Esophagus muscularis mucosa (tissue), 4 donors: ENCODE measurements at regions not wholly inside any gene's neighbourhood (a gene's known extent, or its start where the extent isn't known, plus 50 kb on each side); places are given as distances from the start of the nearest gene placed in this dataset.
A peak's percentile ranks its signal among the peaks of the same experiment; 100 is the strongest.

ENCODE experiments used
- DNase-seq: peaks from one replicate; pipeline ENCODE4 v3.0.0-alpha.2; 2017; ENCODE audit errors: extremely low spot score
- H3K27ac ChIP-seq, 4 donors: fragments of 200-600 bp; sonication (generic); replicated peaks in 1 of 4; 1 replicate in 3 of 4; 2 replicates in 1 of 4; pipeline ENCODE4 v1.5.1; 2016 to 2019; ENCODE audit warnings: mild to moderate bottlenecking in 1 of 4
- H3K27me3 ChIP-seq, 4 donors: fragments of 200-600 bp; sonication (generic); one replicate each; pipeline versions ENCODE4 v1.5.1 to v1.6.0; 2016 to 2019
- H3K36me3 ChIP-seq, 4 donors: fragments of 200-600 bp; sonication (generic); one replicate each; pipeline ENCODE4 v1.5.1; 2016 to 2019
- H3K4me1 ChIP-seq, 4 donors: fragments of 200-600 bp; sonication (generic); one replicate each; pipeline ENCODE4 v1.5.1; 2016 to 2019
- H3K4me3 ChIP-seq, 4 donors: fragments of 200-600 bp; sonication (generic); 1 replicate in 2 of 4; 2 replicates in 2 of 4; pipeline ENCODE4 v1.5.1; 2016 to 2019; ENCODE audit warnings: mild to moderate bottlenecking in 4 of 4, moderate library complexity in 1 of 4
- H3K9me3 ChIP-seq, 4 donors: fragments of 200-600 bp; sonication (generic); 1 replicate in 3 of 4; 2 replicates in 1 of 4; pipeline ENCODE4 v1.5.1; 2016 to 2019
- EP300 ChIP-seq: sonication (generic); formaldehyde crosslinking; IDR thresholded peaks from one replicate; pipeline ENCODE4 v1.6.1; 2017; ENCODE audit warnings: antibody characterized with exemption
- POLR2A ChIP-seq: fragments of 450-650 bp; IDR thresholded peaks from one replicate; pipeline ENCODE4 v1.6.1; 2017; ENCODE audit warnings: antibody characterized with exemption, moderate library complexity, mild to moderate bottlenecking, low read depth
- POLR2AphosphoS5 ChIP-seq, 2 donors: sonication (generic); formaldehyde crosslinking; IDR thresholded peaks; one replicate each; pipeline ENCODE4 v1.6.1; 2017; ENCODE audit warnings: antibody characterized with exemption in 2 of 2
- WGBS: methylation state at CpG from one replicate; pipeline ENCODE4 v1.1.5; 2018; 5-methylcytosine and 5-hydroxymethylcytosine counted together
- intact Hi-C: fragments of 100-400 bp; cut with DNase I; formaldehyde crosslinking; loops from one replicate; pipeline ENCODE4 v1.15.1; 2023
- TF ChIP-seq, protein P1 (sequence below), 3 experiments: fragments of 200-600 bp in 2 of 3; fragments of 450-650 bp in 1 of 3; sonication (generic) in 2 of 3; IDR thresholded peaks; one replicate each; pipeline ENCODE4 v1.5.1; 2017 to 2019; ENCODE audit warnings: antibody characterized with exemption in 3 of 3, mild to moderate bottlenecking in 2 of 3, moderate library complexity in 1 of 3

DNA sequence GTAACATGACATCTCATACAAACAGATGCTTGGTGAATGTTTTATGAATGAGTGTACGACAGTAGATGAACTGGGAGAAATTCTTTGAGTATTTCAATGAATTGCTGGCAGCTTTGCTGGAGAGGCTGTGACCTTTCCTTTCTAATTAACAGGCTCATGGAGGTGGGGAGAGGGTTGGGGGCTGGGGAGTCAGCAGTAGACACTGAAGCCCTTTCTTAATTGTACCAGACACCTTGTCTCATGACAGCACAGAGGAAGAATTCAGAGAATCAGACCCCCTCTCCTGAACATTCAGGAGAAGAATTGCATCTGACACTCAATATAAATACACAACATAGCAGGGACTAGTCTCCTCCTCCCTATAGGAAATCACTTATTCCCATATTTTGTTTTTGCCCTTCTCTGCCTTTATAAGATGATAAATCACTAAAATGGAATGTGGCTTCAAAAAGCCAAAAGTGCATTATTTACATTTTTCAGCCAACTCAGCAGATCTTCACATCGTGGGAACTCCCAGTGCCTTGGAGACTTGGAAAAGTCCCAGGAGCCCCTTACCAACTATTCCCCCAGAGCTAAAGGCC is 66.2 kb upstream of the TPM1 start:
- no peak for DNase-seq
- WGBS: 51% methylated on average over 2 of the region's 2 CpGs
- no peak for TF ChIP-seq POLR2AphosphoS5 (IDR thresholded peaks at IDR 0.05)
- no peak for TF ChIP-seq EP300
- TF ChIP-seq POLR2A: no peak
- TF ChIP-seq, protein P1, sequence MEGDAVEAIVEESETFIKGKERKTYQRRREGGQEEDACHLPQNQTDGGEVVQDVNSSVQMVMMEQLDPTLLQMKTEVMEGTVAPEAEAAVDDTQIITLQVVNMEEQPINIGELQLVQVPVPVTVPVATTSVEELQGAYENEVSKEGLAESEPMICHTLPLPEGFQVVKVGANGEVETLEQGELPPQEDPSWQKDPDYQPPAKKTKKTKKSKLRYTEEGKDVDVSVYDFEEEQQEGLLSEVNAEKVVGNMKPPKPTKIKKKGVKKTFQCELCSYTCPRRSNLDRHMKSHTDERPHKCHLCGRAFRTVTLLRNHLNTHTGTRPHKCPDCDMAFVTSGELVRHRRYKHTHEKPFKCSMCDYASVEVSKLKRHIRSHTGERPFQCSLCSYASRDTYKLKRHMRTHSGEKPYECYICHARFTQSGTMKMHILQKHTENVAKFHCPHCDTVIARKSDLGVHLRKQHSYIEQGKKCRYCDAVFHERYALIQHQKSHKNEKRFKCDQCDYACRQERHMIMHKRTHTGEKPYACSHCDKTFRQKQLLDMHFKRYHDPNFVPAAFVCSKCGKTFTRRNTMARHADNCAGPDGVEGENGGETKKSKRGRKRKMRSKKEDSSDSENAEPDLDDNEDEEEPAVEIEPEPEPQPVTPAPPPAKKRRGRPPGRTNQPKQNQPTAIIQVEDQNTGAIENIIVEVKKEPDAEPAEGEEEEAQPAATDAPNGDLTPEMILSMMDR (IDR thresholded peaks at IDR 0.05): no peak
- H3K9me3 ChIP-seq: no peaks in the 10 kb centered on the region
- no peaks in the 10 kb centered on the region for H3K27me3 ChIP-seq
- intact Hi-C loops: no loop called here
- H3K36me3 ChIP-seq: no peaks in the 10 kb centered on the region
- H3K4me3 ChIP-seq: no peak overlapping the region
- H3K27ac ChIP-seq: no peak overlapping the region
- peaks cover 0 to 18% (median 12%) of the 10 kb centered on the region in 4 donors for H3K4me1 ChIP-seq

DNA sequence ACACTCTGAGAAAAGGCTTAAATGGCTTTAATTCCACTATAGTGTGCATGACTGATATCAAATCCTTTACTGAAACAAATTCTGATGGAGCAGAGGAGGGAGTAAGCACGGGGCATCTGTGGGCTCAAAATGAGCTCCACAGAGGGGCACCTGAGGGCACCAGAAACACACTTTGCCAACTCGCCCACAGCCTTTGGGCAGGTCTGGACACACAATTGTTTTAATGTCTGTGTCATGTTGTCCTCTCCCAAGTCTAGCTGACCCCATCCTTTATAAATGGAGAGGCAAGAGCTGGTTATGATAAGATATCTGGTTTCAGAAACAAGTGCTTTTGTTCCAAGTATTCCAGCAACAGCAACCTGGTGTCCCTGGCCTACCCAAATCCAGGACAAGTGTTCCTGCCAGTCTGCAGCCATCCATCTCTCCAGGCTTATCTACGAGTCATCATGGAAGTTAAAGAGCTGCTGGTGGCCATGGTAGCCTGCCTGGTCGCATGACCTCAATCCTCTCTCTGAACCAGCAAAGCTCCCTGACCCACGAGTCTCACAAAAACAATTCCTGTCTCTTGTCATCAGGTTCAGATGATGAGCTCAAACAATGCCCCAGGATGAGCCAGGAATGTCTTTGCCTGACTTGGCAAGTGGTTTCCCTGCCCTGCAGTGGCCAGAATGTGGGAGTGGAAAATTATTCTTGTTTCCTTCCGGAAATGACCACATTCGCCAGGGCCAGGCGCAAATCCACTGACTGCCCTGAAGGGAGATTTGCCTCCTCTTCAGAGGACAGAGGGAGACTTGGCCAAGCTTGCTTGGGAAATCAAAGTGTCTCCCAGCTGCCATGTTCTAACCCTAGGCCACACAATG is 64.4 kb upstream of the TPM1 start:
- peak overlapping the region in 3 of 4 donors; percentile 23 to 61 (median 25) for H3K27ac ChIP-seq
- H3K4me1 ChIP-seq: peaks cover 0 to 18% (median 17%) of the 10 kb centered on the region in 4 donors
- no peaks in the 10 kb centered on the region for H3K9me3 ChIP-seq
- 75% methylated on average over 8 of the region's 8 CpGs for WGBS
- TF ChIP-seq EP300 (no peak), POLR2AphosphoS5 (IDR thresholded peaks at IDR 0.05) (peak in 1 of 2 donors; percentile 29), POLR2A (no peak)
- TF ChIP-seq, protein P1 (IDR thresholded peaks at IDR 0.05): no peak
- H3K4me3 ChIP-seq: no peak overlapping the region
- intact Hi-C loops: no loop called here
- H3K27me3 ChIP-seq: no peaks in the 10 kb centered on the region
- DNase-seq: no peak
- no peaks in the 10 kb centered on the region for H3K36me3 ChIP-seq

DNA sequence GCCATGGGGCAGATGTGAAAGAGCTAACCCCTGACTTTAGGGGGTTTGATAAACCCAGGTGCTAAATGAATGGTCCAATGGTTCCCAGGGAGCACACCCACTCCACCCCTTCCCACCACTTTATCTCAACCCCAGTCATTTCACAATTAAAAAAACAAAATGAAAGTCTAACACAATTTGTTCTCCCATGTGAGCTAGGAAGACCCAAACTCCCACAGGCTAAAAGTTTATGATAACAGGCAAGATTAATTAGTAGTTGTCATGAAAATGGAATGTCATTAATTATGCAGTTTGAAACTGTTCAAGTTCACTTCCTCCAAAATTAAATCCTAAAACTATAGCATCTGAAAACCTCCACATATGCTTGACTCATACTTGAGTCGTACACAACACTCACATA is 63.3 kb upstream of the TPM1 start:
- Histone ChIP-seq H3K4me1 (peaks cover 0 to 18% (median 17%) of the 10 kb centered on the region in 4 donors), H3K36me3 (no peaks in the 10 kb centered on the region), H3K27ac (no peak overlapping the region), H3K4me3 (no peak overlapping the region), H3K27me3 (no peaks in the 10 kb centered on the region), H3K9me3 (no peaks in the 10 kb centered on the region)
- intact Hi-C loops: no loop called here
- TF ChIP-seq POLR2A (no peak), EP300 (no peak), POLR2AphosphoS5 (IDR thresholded peaks at IDR 0.05) (no peak)
- TF ChIP-seq, protein P1 (IDR thresholded peaks at IDR 0.05): no peak
- DNase-seq: no peak
- 95% methylated on average over 1 of the region's 1 CpG for WGBS

DNA sequence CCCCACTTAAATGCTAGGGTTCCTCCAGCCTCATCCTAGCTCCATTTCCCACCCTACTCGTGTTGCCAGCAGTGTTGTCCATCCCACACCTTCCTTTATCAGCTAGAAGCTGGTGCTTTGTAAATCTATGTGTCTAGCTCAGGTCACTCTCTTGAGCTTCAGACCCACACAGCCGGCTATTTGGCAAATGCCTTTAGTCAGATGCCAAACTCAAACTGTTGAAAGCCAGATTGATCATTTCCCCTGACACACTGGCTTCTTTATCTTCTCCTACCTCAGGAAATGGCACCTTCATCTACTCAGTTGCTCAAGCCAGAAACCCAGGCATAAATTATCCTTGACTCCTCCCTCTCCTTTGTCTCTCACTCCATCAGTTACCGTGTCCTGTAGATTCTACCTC is 61.5 kb upstream of the TPM1 start:
- 76% methylated on average over 3 of the region's 3 CpGs for WGBS

More for the DNA sequence above, 61.5 kb upstream of the TPM1 start:
- Histone ChIP-seq H3K4me1 (peaks cover 0 to 22% (median 19%) of the 10 kb centered on the region in 4 donors), H3K36me3 (no peaks in the 10 kb centered on the region), H3K9me3 (no peaks in the 10 kb centered on the region), H3K27ac (no peak overlapping the region), H3K4me3 (no peak overlapping the region), H3K27me3 (no peaks in the 10 kb centered on the region)
- intact Hi-C loops: no loop called here
- DNase-seq: no peak
- TF ChIP-seq EP300 (no peak), POLR2A (no peak), POLR2AphosphoS5 (IDR thresholded peaks at IDR 0.05) (no peak)
- TF ChIP-seq, protein P1 (IDR thresholded peaks at IDR 0.05): no peak
